ENCODE measurements at regions not wholly inside any gene's neighbourhood (a gene's known extent, or its start where the extent isn't known, plus 50 kb on each side); places are given as distances from the start of the nearest gene placed in this dataset.

DNA sequence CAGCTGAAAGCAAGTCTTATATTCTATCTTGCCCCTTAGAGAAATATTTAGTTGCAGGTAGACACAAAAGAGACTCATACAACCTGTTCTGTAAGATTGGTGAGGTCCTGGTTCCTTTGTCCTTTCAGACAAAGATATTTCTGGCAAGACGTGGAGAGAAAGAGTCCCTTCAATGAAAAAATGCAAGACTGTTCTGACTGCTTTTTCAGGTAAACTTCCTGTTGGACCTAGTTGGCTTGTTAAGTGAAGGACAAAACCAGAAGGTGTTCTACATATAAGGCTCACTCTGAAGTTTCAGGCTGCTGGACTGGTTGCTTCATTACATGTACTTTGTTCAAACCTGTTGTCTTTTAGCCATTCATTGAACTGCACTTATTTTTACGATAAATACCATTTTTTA is 119.0 kb upstream of the PTPRZ1 start:
- H3K9me3 ChIP-seq (ENCODE audit: control insufficient read depth, insufficient read depth, low read depth, low read length) = no peaks in the 10 kb centered on the region
- intact Hi-C loops (cut with micrococcal nuclease; ENCODE audit: unreplicated experiment) (loop anchor here (2.0 kb wide), 1 partner anchor 241 kb away; no protein-coding TSS in a partner anchor), in situ Hi-C loops (cut with HindIII; ENCODE audit: low pct_unique_long_range_greater_than_20kb, low sequenced_read_pairs) (no loop called here)
- no peak overlapping the region for H3K27ac ChIP-seq (ENCODE audit: low read length)
- no peaks in the 10 kb centered on the region for H3K4me1 ChIP-seq (ENCODE audit: control insufficient read depth, insufficient read depth, low read length)
- ATAC-seq = no peak
- peaks cover 6% of the 10 kb centered on the region; the same call in 1 of the 2 replicates for H3K27me3 ChIP-seq (ENCODE audit: control insufficient read depth, insufficient read depth, low read length)
- POLR2A ChIA-PET = no interaction called here
- no peak for DNase-seq (ENCODE audit: low read depth, low spot score)
- no peak for TF ChIP-seq POLR2AphosphoS5 (IDR thresholded peaks at IDR 0.05; ENCODE audit: low read depth, low read length)
- no peak for TF ChIP-seq TCF7L2 (IDR thresholded peaks at IDR 0.05; ENCODE audit: low read depth, low read length)
- TF ChIP-seq, protein P1, sequence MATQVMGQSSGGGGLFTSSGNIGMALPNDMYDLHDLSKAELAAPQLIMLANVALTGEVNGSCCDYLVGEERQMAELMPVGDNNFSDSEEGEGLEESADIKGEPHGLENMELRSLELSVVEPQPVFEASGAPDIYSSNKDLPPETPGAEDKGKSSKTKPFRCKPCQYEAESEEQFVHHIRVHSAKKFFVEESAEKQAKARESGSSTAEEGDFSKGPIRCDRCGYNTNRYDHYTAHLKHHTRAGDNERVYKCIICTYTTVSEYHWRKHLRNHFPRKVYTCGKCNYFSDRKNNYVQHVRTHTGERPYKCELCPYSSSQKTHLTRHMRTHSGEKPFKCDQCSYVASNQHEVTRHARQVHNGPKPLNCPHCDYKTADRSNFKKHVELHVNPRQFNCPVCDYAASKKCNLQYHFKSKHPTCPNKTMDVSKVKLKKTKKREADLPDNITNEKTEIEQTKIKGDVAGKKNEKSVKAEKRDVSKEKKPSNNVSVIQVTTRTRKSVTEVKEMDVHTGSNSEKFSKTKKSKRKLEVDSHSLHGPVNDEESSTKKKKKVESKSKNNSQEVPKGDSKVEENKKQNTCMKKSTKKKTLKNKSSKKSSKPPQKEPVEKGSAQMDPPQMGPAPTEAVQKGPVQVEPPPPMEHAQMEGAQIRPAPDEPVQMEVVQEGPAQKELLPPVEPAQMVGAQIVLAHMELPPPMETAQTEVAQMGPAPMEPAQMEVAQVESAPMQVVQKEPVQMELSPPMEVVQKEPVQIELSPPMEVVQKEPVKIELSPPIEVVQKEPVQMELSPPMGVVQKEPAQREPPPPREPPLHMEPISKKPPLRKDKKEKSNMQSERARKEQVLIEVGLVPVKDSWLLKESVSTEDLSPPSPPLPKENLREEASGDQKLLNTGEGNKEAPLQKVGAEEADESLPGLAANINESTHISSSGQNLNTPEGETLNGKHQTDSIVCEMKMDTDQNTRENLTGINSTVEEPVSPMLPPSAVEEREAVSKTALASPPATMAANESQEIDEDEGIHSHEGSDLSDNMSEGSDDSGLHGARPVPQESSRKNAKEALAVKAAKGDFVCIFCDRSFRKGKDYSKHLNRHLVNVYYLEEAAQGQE (IDR thresholded peaks at IDR 0.05; ENCODE audit: insufficient read depth in 1 of 2, low read depth in 2 of 2, low read length in 1 of 2) = no peak
- no peak for TF ChIP-seq SIN3A (IDR thresholded peaks at IDR 0.05; ENCODE audit: borderline replicate concordance, insufficient read depth, low read depth, low read length)
- TF ChIP-seq, protein P2, sequence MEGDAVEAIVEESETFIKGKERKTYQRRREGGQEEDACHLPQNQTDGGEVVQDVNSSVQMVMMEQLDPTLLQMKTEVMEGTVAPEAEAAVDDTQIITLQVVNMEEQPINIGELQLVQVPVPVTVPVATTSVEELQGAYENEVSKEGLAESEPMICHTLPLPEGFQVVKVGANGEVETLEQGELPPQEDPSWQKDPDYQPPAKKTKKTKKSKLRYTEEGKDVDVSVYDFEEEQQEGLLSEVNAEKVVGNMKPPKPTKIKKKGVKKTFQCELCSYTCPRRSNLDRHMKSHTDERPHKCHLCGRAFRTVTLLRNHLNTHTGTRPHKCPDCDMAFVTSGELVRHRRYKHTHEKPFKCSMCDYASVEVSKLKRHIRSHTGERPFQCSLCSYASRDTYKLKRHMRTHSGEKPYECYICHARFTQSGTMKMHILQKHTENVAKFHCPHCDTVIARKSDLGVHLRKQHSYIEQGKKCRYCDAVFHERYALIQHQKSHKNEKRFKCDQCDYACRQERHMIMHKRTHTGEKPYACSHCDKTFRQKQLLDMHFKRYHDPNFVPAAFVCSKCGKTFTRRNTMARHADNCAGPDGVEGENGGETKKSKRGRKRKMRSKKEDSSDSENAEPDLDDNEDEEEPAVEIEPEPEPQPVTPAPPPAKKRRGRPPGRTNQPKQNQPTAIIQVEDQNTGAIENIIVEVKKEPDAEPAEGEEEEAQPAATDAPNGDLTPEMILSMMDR (IDR thresholded peaks at IDR 0.05) = no peak
- CTCF ChIA-PET = no interaction called here
- H3K4me3 ChIP-seq (ENCODE audit: low read depth in 2 of 2, low read length in 2 of 2) = no peak overlapping the region
- H3K36me3 ChIP-seq (ENCODE audit: control insufficient read depth, insufficient read depth, low read length) = no peaks in the 10 kb centered on the region
- BruUV-seq (replicated peaks) = no TSS peak

DNA sequence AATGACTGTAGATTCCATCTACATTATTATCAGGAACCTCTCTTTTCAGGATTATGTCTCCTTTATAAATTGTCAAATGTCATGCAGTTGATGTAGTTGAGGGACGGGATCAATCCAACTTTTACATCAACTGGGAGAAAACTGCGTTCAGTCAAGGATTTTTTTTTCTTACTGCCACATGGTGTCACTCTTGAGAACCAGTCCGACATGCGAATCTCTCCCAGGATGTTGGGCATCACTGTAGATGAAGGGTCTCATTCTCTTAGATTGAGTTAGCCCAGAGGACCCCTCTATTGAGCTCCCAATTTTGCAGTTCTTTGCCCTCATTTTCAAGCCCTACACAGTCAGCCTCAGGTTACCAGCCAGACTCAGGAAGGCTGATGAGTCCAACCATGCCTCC is 120.3 kb upstream of the PTPRZ1 start:
- H3K27me3 ChIP-seq (ENCODE audit: control insufficient read depth, insufficient read depth, low read length) = peaks cover 6% of the 10 kb centered on the region; the same call in 1 of the 2 replicates
- H3K36me3 ChIP-seq (ENCODE audit: control insufficient read depth, insufficient read depth, low read length) = no peaks in the 10 kb centered on the region
- ChIA-PET POLR2A (no interaction called here), CTCF (no interaction called here)
- no peaks in the 10 kb centered on the region for H3K9me3 ChIP-seq (ENCODE audit: control insufficient read depth, insufficient read depth, low read depth, low read length)
- TF ChIP-seq POLR2AphosphoS5 (IDR thresholded peaks at IDR 0.05; ENCODE audit: low read depth, low read length) (no peak), TCF7L2 (IDR thresholded peaks at IDR 0.05; ENCODE audit: low read depth, low read length) (no peak)
- TF ChIP-seq, protein P1 (IDR thresholded peaks at IDR 0.05; ENCODE audit: insufficient read depth in 1 of 2, low read depth in 2 of 2, low read length in 1 of 2) = no peak
- TF ChIP-seq, protein P2 (IDR thresholded peaks at IDR 0.05) = peak; percentile 63
- H3K27ac ChIP-seq (ENCODE audit: low read length) = no peak overlapping the region
- DNase-seq (ENCODE audit: low read depth, low spot score) (peak; percentile 7), ATAC-seq (no peak)
- in situ Hi-C loops (cut with HindIII; ENCODE audit: low pct_unique_long_range_greater_than_20kb, low sequenced_read_pairs) (no loop called here), intact Hi-C loops (cut with micrococcal nuclease; ENCODE audit: unreplicated experiment) (loop anchor here (2.0 kb wide), 1 partner anchor 242 kb away; no protein-coding TSS in a partner anchor)
- no TSS peak for BruUV-seq (replicated peaks)
- H3K4me1 ChIP-seq (ENCODE audit: control insufficient read depth, insufficient read depth, low read length) = no peaks in the 10 kb centered on the region
- no peak overlapping the region for H3K4me3 ChIP-seq (ENCODE audit: low read depth in 2 of 2, low read length in 2 of 2)
